Ishikawa (cell line): ENCODE measurements at regions not wholly inside any gene's neighbourhood (a gene's known extent, or its start where the extent isn't known, plus 50 kb on each side); places are given as distances from the start of the nearest gene placed in this dataset.

ENCODE experiments used
- CEBPB ChIP-seq: IDR thresholded peaks from 2 replicates; pipeline ENCODE4 v1.6.1; 2012
- CREB1 ChIP-seq: IDR thresholded peaks from 2 replicates; pipeline ENCODE4 v1.6.1; 2012; ENCODE audit warnings: low read depth
- EGR1 ChIP-seq: IDR thresholded peaks from 2 replicates; pipeline ENCODE4 v1.6.1; 2012
- EP300 ChIP-seq: IDR thresholded peaks from 2 replicates; pipeline ENCODE4 v1.6.1; 2012; ENCODE audit warnings: borderline replicate concordance
- FOXM1 ChIP-seq: IDR thresholded peaks from 2 replicates; pipeline ENCODE4 v1.6.1; 2012; ENCODE audit warnings: low read depth, borderline replicate concordance
- MAX ChIP-seq: IDR thresholded peaks from 2 replicates; pipeline ENCODE4 v1.6.1; 2012
- NFIC ChIP-seq: IDR thresholded peaks from 2 replicates; pipeline ENCODE4 v1.6.1; 2012
- RAD21 ChIP-seq: IDR thresholded peaks from 2 replicates; pipeline ENCODE4 v1.6.1; 2012; ENCODE audit warnings: low read depth
- REST ChIP-seq: IDR thresholded peaks from 2 replicates; pipeline ENCODE4 v1.6.1; 2012; ENCODE audit warnings: low read depth, mild to moderate bottlenecking
- TAF1 ChIP-seq: IDR thresholded peaks from 2 replicates; pipeline ENCODE4 v1.6.1; 2012; ENCODE audit warnings: low read depth, mild to moderate bottlenecking
- TCF12 ChIP-seq: IDR thresholded peaks from 2 replicates; pipeline ENCODE4 v1.6.1; 2012; ENCODE audit warnings: low read depth
- TEAD4 ChIP-seq: IDR thresholded peaks from 2 replicates; pipeline ENCODE4 v1.6.1; 2012
- USF1 ChIP-seq: IDR thresholded peaks from 2 replicates; pipeline ENCODE4 v1.6.1; 2012
- YY1 ChIP-seq: IDR thresholded peaks from 2 replicates; pipeline ENCODE4 v1.6.1; 2012; ENCODE audit warnings: low read depth
- ZBTB7A ChIP-seq: IDR thresholded peaks from 2 replicates; pipeline ENCODE4 v1.6.1; 2012; ENCODE audit warnings: low read depth

- TF ChIP-seq USF1, result no peak
- no peak for TF ChIP-seq CEBPB
- no peak for TF ChIP-seq NFIC
- TF ChIP-seq TEAD4, result no peak
- no peak for TF ChIP-seq MAX
- no peak for TF ChIP-seq RAD21
- no peak for TF ChIP-seq ZBTB7A
- TF ChIP-seq TCF12, result no peak
- no peak for TF ChIP-seq EP300
- TF ChIP-seq EGR1, result no peak
These were observed 373.1 kb downstream of the VPS13C start for GRCh38 chr15:61687124-61687523.

- no peak for TF ChIP-seq YY1
These were observed 374.3 kb downstream of the VPS13C start for GRCh38 chr15:61685971-61686370.

GRCh38 chr15:61685534-61685933 is 374.7 kb downstream of the VPS13C start:
- TF ChIP-seq REST (no peak), MAX (no peak), EP300 (no peak), USF1 (no peak), FOXM1 (no peak), TAF1 (no peak), NFIC (no peak), TCF12 (no peak), YY1 (no peak), ZBTB7A (no peak), TEAD4 (no peak), CREB1 (no peak), CEBPB (no peak), EGR1 (no peak), RAD21 (no peak)

- TF ChIP-seq CREB1 (no peak), TEAD4 (no peak)
These were observed 375.3 kb downstream of the VPS13C start for GRCh38 chr15:61684749-61685467.

- TF ChIP-seq EP300 (no peak), REST (no peak), EGR1 (no peak), TEAD4 (no peak), USF1 (no peak), MAX (no peak), YY1 (no peak), FOXM1 (no peak), ZBTB7A (no peak), NFIC (no peak), CEBPB (no peak), TAF1 (no peak), CREB1 (no peak)
These were observed 377.1 kb downstream of the VPS13C start for GRCh38 chr15:61682891-61683735.
